WTC11 (cell line): ENCODE measurements at regions not wholly inside any gene's neighbourhood (a gene's known extent, or its start where the extent isn't known, plus 50 kb on each side); places are given as distances from the start of the nearest gene placed in this dataset.
A peak's percentile ranks its signal among the peaks of the same experiment; 100 is the strongest.

Experiments
- ATAC-seq: fragments of 200-7000 bp; cut with Tn5 transposase; 2 replicates; pipeline ENCODE4 v1.10.0; 2021; ENCODE audit warnings: mild to moderate bottlenecking, moderate library complexity
- CTCF ChIA-PET: fragments of 300-600 bp; sonication (Branson Sonifier 250); formaldehyde crosslinking; loops from one replicate; lab custom pipeline; 2021; ENCODE audit warnings: antibody characterized with exemption; lab: Charles Lee
- POLR2A ChIA-PET: fragments of 350-600 bp; sonication (Branson Sonifier 250); formaldehyde crosslinking; loops from one replicate; lab custom pipeline; 2021; ENCODE audit warnings: antibody characterized with exemption; lab: Charles Lee
- DNase-seq: peaks from one replicate; pipeline ENCODE4 v3.0.0; 2021; ENCODE audit warnings: low spot score
- H3K27ac Mint-ChIP-seq: 2 replicates; pipeline ENCODE4 v1.8.0; 2021; ENCODE audit warnings: mixed read lengths
- H3K27me3 Mint-ChIP-seq: 2 replicates; pipeline ENCODE4 v1.8.0; 2021; ENCODE audit warnings: low read depth, mild to moderate bottlenecking, moderate library complexity, mixed read lengths
- H3K36me3 Mint-ChIP-seq: 2 replicates; pipeline ENCODE4 v1.8.0; 2021; ENCODE audit warnings: mixed read lengths
- H3K4me1 Mint-ChIP-seq: 2 replicates; pipeline ENCODE4 v1.8.0; 2022; ENCODE audit warnings: mixed read lengths
- H3K4me3 Mint-ChIP-seq: 2 replicates; pipeline ENCODE4 v1.8.0; 2021; ENCODE audit warnings: mild to moderate bottlenecking, moderate library complexity, mixed read lengths
- H3K9me3 Mint-ChIP-seq: 2 replicates; pipeline ENCODE4 v1.8.0; 2021; ENCODE audit warnings: mixed read lengths
- AR ChIP-seq: fragments of 250-450 bp; sonication (Bioruptor Pico); IDR thresholded peaks from 2 replicates; pipeline ENCODE4 v1.9.0; 2021; ENCODE audit warnings: mild to moderate bottlenecking
- ATF3 ChIP-seq: sonication (generic); formaldehyde crosslinking; conservative IDR thresholded peaks from 2 replicates; pipeline ENCODE4 v1.8.1; 2022; ENCODE audit warnings: mild to moderate bottlenecking, missing genetic modification reagents
- CREM ChIP-seq: sonication (generic); formaldehyde crosslinking; IDR thresholded peaks from 2 replicates; pipeline ENCODE4 v1.8.1; 2022; ENCODE audit warnings: mild to moderate bottlenecking, missing genetic modification reagents, moderate library complexity
- CTCF ChIP-seq: fragments of 200-600 bp; IDR thresholded peaks from 2 replicates; pipeline ENCODE4 v1.8.0; 2022; ENCODE audit warnings: antibody characterized with exemption
- FOXP1 ChIP-seq: sonication (generic); formaldehyde crosslinking; IDR thresholded peaks from 2 replicates; pipeline ENCODE4 v1.8.0; 2022; ENCODE audit warnings: missing genetic modification reagents, mild to moderate bottlenecking, moderate library complexity, borderline replicate concordance
- FOXP4 ChIP-seq: sonication (generic); formaldehyde crosslinking; IDR thresholded peaks from 2 replicates; pipeline ENCODE4 v1.8.0; 2022; ENCODE audit warnings: mild to moderate bottlenecking, missing genetic modification reagents
- IRF2 ChIP-seq: sonication (generic); formaldehyde crosslinking; IDR thresholded peaks from 2 replicates; pipeline ENCODE4 v1.8.0; 2022; ENCODE audit warnings: low read depth, missing genetic modification reagents, borderline replicate concordance
- NFYB ChIP-seq: sonication (generic); formaldehyde crosslinking; conservative IDR thresholded peaks from 2 replicates; pipeline ENCODE4 v1.8.0; 2022; ENCODE audit warnings: low read depth, missing genetic modification reagents
- SMAD4 ChIP-seq: sonication (generic); formaldehyde crosslinking; IDR thresholded peaks from 2 replicates; pipeline ENCODE4 v1.8.0; 2022; ENCODE audit warnings: mild to moderate bottlenecking, missing genetic modification reagents
- ZSCAN18 ChIP-seq: fragments of 250-450 bp; sonication (Bioruptor Pico); IDR thresholded peaks from 2 replicates; pipeline ENCODE4 v2.1.2; 2022; ENCODE audit warnings: mild to moderate bottlenecking, moderate library complexity

GRCh38 chr13:27355894-27356293 lies 68.5 kb upstream of the GTF3A start:
- H3K36me3 Mint-ChIP-seq, result no peaks in the 10 kb centered on the region; the same call in 1 of the 2 replicates

DNA sequence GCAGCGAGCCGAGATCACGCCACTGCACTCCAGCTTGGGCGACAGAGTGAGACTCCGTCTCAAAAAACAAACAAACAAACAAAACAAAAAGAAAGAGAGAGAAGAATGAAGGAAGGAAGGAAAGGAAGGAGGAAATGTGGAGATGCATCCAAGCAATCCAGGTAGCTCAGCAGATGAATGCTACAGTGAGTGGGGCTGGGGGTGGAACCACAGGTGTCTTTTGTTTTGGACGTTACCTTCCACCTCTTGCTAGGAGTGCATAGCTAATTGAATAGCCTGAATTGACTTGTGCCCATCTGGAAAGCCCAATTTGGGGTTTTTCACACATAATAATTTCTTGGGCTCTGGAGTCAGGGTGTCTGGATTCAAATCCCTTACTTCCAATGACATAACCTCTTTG lies 66.0 kb upstream of the GTF3A start:
- peaks cover 43% of the 10 kb centered on the region for H3K4me1 Mint-ChIP-seq
- ATAC-seq, result no peak
- TF ChIP-seq ATF3 (CRISPR knock-in tag) (no peak), SMAD4 (CRISPR knock-in tag) (no peak), FOXP1 (CRISPR knock-in tag) (no peak), FOXP4 (peak; percentile 40; the same call in 1 of the 2 replicates), NFYB (CRISPR knock-in tag) (no peak)
- TF ChIP-seq, all 79 proteins: peak for 1
- H3K27ac Mint-ChIP-seq, result no peak overlapping the region; the same call in 1 of the 2 replicates
- no peak for DNase-seq
- H3K4me3 Mint-ChIP-seq, result no peak overlapping the region
- CTCF ChIA-PET, result interaction anchor here (0.6 to 5.5 kb wide), 32 partner anchors 8 to 650 kb away, joined by 3 to 91 read pairs (median 4); partner anchors contain the start of gene RASL11A
- no peaks in the 10 kb centered on the region for H3K36me3 Mint-ChIP-seq
- H3K27me3 Mint-ChIP-seq, result no peaks in the 10 kb centered on the region; the same call in 1 of the 2 replicates
- POLR2A ChIA-PET, result interaction anchor here (1.3 to 1.7 kb wide), 2 partner anchors 102 to 373 kb away, joined by 4 to 5 read pairs; no protein-coding TSS in a partner anchor
- H3K9me3 Mint-ChIP-seq, result no peaks in the 10 kb centered on the region

More at GRCh38 chr13:27355894-27356293, 68.5 kb upstream of the GTF3A start:
- DNase-seq (peak; percentile 38), ATAC-seq (peak; percentile 72)
- TF ChIP-seq ZSCAN18 (CRISPR knock-in tag) (no peak), IRF2 (no peak), NFYB (CRISPR knock-in tag) (peak; percentile 38; the same call in 1 of the 2 replicates), AR (CRISPR knock-in tag) (no peak)
- H3K4me3 Mint-ChIP-seq, result no peak overlapping the region
- peaks cover 43% of the 10 kb centered on the region for H3K4me1 Mint-ChIP-seq
- H3K9me3 Mint-ChIP-seq, result peaks cover 4% of the 10 kb centered on the region
- no peaks in the 10 kb centered on the region; the same call in 1 of the 2 replicates for H3K27me3 Mint-ChIP-seq
- ChIA-PET POLR2A (no interaction called here), CTCF (interaction anchor here (0.6 to 2.4 kb wide), 6 partner anchors 16 to 409 kb away, joined by 4 to 17 read pairs (median 4); no protein-coding TSS in a partner anchor)
- peak overlapping the region; percentile 43; the same call in 1 of the 2 replicates for H3K27ac Mint-ChIP-seq

DNA sequence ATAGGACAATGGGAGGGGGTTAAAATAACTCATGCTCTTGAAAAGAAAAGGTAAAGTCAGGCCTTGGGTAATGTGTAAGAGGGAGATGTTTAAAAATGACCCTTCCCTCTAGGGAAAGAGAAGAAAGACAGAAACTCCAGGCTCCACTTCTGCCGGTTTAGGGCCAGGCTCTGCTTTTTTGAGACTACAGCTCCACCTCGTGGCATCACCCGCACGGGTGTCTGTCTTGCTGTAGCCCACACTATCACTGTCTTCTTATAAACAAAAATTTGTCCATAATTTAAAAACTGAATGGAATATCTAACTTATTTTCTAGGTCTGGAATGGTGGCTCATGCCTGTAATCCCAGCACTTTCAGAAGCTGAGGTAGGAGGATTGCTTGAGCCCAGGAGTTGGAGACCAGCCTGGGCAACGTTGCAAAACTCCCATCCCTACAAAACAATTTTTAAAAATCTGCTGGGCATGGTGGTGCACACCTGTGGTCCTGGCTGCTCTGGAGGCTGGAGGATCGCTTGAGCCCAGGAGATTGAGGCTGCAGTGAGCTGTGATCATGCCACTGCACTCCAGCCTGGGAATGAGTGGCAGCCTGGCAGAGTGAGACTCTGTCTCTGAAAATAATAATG lies 65.1 kb upstream of the GTF3A start:
- no peak overlapping the region for H3K4me3 Mint-ChIP-seq
- ChIA-PET POLR2A (interaction anchor here (1.3 to 1.7 kb wide), 2 partner anchors 103 to 374 kb away, joined by 4 to 5 read pairs; no protein-coding TSS in a partner anchor), CTCF (interaction anchor here (0.6 to 5.5 kb wide), 29 partner anchors 8 to 625 kb away, joined by 3 to 91 read pairs (median 4); partner anchors contain the start of gene RASL11A)
- H3K27me3 Mint-ChIP-seq, result no peaks in the 10 kb centered on the region; the same call in 1 of the 2 replicates
- TF ChIP-seq CREM (CRISPR knock-in tag) (no peak), CTCF (peak; percentile 60)
- TF ChIP-seq, all 79 proteins: peak for 1
- H3K27ac Mint-ChIP-seq, result no peak overlapping the region
- H3K36me3 Mint-ChIP-seq, result no peaks in the 10 kb centered on the region
- no peaks in the 10 kb centered on the region for H3K9me3 Mint-ChIP-seq
- H3K4me1 Mint-ChIP-seq, result peaks cover 42% of the 10 kb centered on the region
- peak; percentile 76 for DNase-seq
- ATAC-seq, result peak; percentile 13; the same call in 1 of the 2 replicates
